B cell (primary cell): ENCODE measurements at regions not wholly inside any gene's neighbourhood (a gene's known extent, or its start where the extent isn't known, plus 50 kb on each side); places are given as distances from the start of the nearest gene placed in this dataset.
"Not testable (repeated sequence)": the region's sequence is repeated elsewhere in the genome, so short reads cannot be mapped to it uniquely, and the experiment has no call there.

Experiments used
- ATAC-seq: fragments of 200-7000 bp; cut with Tn5 transposase; one replicate; pipeline ENCODE4 v1.10.0; 2021; ENCODE audit warnings: low read depth, mild to moderate bottlenecking, moderate number of reproducible peaks, moderate library complexity
- CTCF ChIA-PET: fragments of 350-600 bp; sonication (Branson Sonifier 250); formaldehyde crosslinking; loops from one replicate; lab custom pipeline; 2021; ENCODE audit warnings: antibody characterized with exemption, inconsistent platforms; lab: Charles Lee
- POLR2A ChIA-PET: fragments of 350-600 bp; sonication (Branson Sonifier 250); formaldehyde crosslinking; loops from one replicate; lab custom pipeline; 2021; ENCODE audit warnings: antibody characterized with exemption; lab: Charles Lee
- DNase-seq: peaks from one replicate; pipeline ENCODE4 v3.0.0; 2013
- H2AFZ ChIP-seq: 2 replicates; pipeline ENCODE4 v1.6.1; 2012; ENCODE audit warnings: mild to moderate bottlenecking, low read depth, low read length; ENCODE audit not compliant: insufficient read depth, poor library complexity, severe bottlenecking
- H3K27ac ChIP-seq, 2 donors: 1 replicate in 1 of 2; 2 replicates in 1 of 2; pipeline ENCODE4 v1.5.1; 2012 to 2013; ENCODE audit warnings: low read length in 2 of 2, mild to moderate bottlenecking in 2 of 2, moderate library complexity in 1 of 2
- H3K27me3 ChIP-seq, 4 experiments: fragments of 200-600 bp in 1 of 4; sonication (generic) in 1 of 4; replicated peaks in 1 of 4; 1 replicate in 2 of 4; 2 replicates in 2 of 4; pipeline versions ENCODE4 v1.6.1 to v1.7.0; 2013 to 2016; ENCODE audit warnings: low read length in 3 of 4, mild to moderate bottlenecking in 2 of 4, mixed read lengths in 1 of 4, moderate library complexity in 1 of 4; ENCODE audit not compliant: insufficient read depth in 4 of 4, control insufficient read depth in 3 of 4; ENCODE audit errors: control extremely low read depth in 1 of 4
- H3K36me3 ChIP-seq, 2 experiments: replicated peaks in 1 of 2; 1 replicate in 1 of 2; 2 replicates in 1 of 2; pipeline versions ENCODE4 v1.6.1 to v1.7.1; 2013; ENCODE audit warnings: low read length in 1 of 2; ENCODE audit not compliant: insufficient read depth in 2 of 2, control insufficient read depth in 1 of 2; ENCODE audit errors: control extremely low read depth in 1 of 2, extremely low read depth in 1 of 2
- H3K4me1 ChIP-seq, 2 donors: fragments of 200-600 bp in 1 of 2; sonication (generic) in 1 of 2; 1 replicate in 1 of 2; 2 replicates in 1 of 2; pipeline versions ENCODE4 v1.5.1 to v1.6.1; 2013 to 2017; ENCODE audit warnings: low read length in 2 of 2; ENCODE audit not compliant: control insufficient read depth in 2 of 2, insufficient read depth in 2 of 2
- H3K4me2 ChIP-seq: replicated peaks from 2 replicates; pipeline ENCODE3; 2012; ENCODE audit warnings: mild to moderate bottlenecking, low read depth, low read length; ENCODE audit not compliant: poor library complexity, severe bottlenecking
- H3K4me3 ChIP-seq, 5 experiments: fragments of 200-600 bp in 1 of 5; sonication (generic) in 1 of 5; 1 replicate in 3 of 5; 2 replicates in 2 of 5; pipeline versions ENCODE4 v1.5.1 to v1.7.0; 2011 to 2016; ENCODE audit warnings: low read length in 4 of 5, mild to moderate bottlenecking in 4 of 5, low read depth in 2 of 5, control low read depth in 1 of 5, moderate library complexity in 1 of 5; ENCODE audit not compliant: insufficient read depth in 1 of 5; ENCODE audit errors: control extremely low read depth in 1 of 5, extremely low read depth in 1 of 5
- H3K79me2 ChIP-seq: fragments of 200-600 bp; sonication (generic); one replicate; pipeline ENCODE4 v1.6.0; 2016; ENCODE audit warnings: low read length; ENCODE audit not compliant: control insufficient read depth, insufficient read depth
- H3K9ac ChIP-seq: fragments of 200-600 bp; sonication (generic); 2 replicates; pipeline ENCODE4 v1.6.1; 2017; ENCODE audit warnings: mild to moderate bottlenecking, low read length, moderate library complexity
- H3K9me3 ChIP-seq, 3 donors: one replicate each; pipeline versions ENCODE4 v1.6.1 to v1.7.1; 2013; ENCODE audit warnings: low read length in 2 of 3; ENCODE audit not compliant: control insufficient read depth in 2 of 3, insufficient read depth in 1 of 3; ENCODE audit errors: control extremely low read depth in 1 of 3
- H4K20me1 ChIP-seq: 2 replicates; pipeline ENCODE4 v1.6.0; 2012; ENCODE audit warnings: mild to moderate bottlenecking, low read length; ENCODE audit not compliant: insufficient read depth, control insufficient read depth, poor library complexity, severe bottlenecking
- H3K27ac Mint-ChIP-seq: one replicate; pipeline ENCODE4 v1.8.0; 2021; ENCODE audit warnings: mixed read lengths
- H3K27me3 Mint-ChIP-seq: one replicate; pipeline ENCODE4 v1.8.0; 2021; ENCODE audit warnings: mixed read lengths
- H3K4me1 Mint-ChIP-seq: one replicate; pipeline ENCODE4 v1.8.0; 2021; ENCODE audit warnings: mixed read lengths
- H3K4me3 Mint-ChIP-seq: one replicate; pipeline ENCODE4 v1.8.0; 2021; ENCODE audit warnings: mixed read lengths
- H3K9me3 Mint-ChIP-seq: one replicate; pipeline ENCODE4 v1.8.0; 2022; ENCODE audit warnings: mixed read lengths; ENCODE audit not compliant: insufficient read depth
- CTCF ChIP-seq: fragments of 200-600 bp; IDR thresholded peaks from one replicate; pipeline ENCODE4 v1.8.0; 2022; ENCODE audit warnings: antibody characterized with exemption, mild to moderate bottlenecking
- EZH2 ChIP-seq: IDR thresholded peaks from 2 replicates; pipeline ENCODE4 v1.6.1; 2012; ENCODE audit warnings: borderline replicate concordance, low read depth, mild to moderate bottlenecking, moderate library complexity, low read length; ENCODE audit not compliant: insufficient read depth, poor library complexity, severe bottlenecking
- WGBS: methylation state at CpG from one replicate; pipeline ENCODE4 v1.1.5; 2013; ENCODE audit warnings: missing lambda C conversion rate; ENCODE audit not compliant: insufficient coverage; 5-methylcytosine and 5-hydroxymethylcytosine counted together
- intact Hi-C: fragments of 100-400 bp; cut with micrococcal nuclease; formaldehyde crosslinking; loops from one replicate; pipeline ENCODE4 v1.10.0; 2022

GRCh38 chr2:21892140-21892539, 768.4 kb downstream of the TDRD15 start:
- no peaks in the 10 kb centered on the region for H3K4me1 Mint-ChIP-seq
- Histone ChIP-seq H3K27ac (no peak overlapping the region), H2AFZ (no peak overlapping the region), H3K27me3 (no peaks in the 10 kb centered on the region), H3K79me2 (no peaks in the 10 kb centered on the region), H3K9ac (no peak overlapping the region), H4K20me1 (no peaks in the 10 kb centered on the region), H3K4me1 (no peaks in the 10 kb centered on the region), H3K4me3 (no peak overlapping the region), H3K9me3 (no peaks in the 10 kb centered on the region), H3K36me3 (no peaks in the 10 kb centered on the region), H3K4me2 (no peak overlapping the region)
- no peak overlapping the region for H3K4me3 Mint-ChIP-seq
- no peak for TF ChIP-seq EZH2
- intact Hi-C loops: no loop called here
- no peak for DNase-seq
- ChIA-PET CTCF (no interaction called here), POLR2A (no interaction called here)
- no peak overlapping the region for H3K27ac Mint-ChIP-seq
- no peaks in the 10 kb centered on the region for H3K27me3 Mint-ChIP-seq
- ATAC-seq: no peak
- H3K9me3 Mint-ChIP-seq: peaks cover 8% of the 10 kb centered on the region
- WGBS: 93% methylated on average over 6 of the region's 8 CpGs

GRCh38 chr2:21895200-21895599, 771.4 kb downstream of the TDRD15 start:
- POLR2A ChIA-PET: no interaction called here
- ATAC-seq (no peak), DNase-seq (no peak)
- Histone ChIP-seq H3K4me3 (no peak overlapping the region), H4K20me1 (no peaks in the 10 kb centered on the region), H3K27ac (no peak overlapping the region), H3K79me2 (no peaks in the 10 kb centered on the region), H3K9ac (no peak overlapping the region), H3K36me3 (no peaks in the 10 kb centered on the region), H3K4me1 (no peaks in the 10 kb centered on the region), H3K9me3 (no peaks in the 10 kb centered on the region), H3K27me3 (no peaks in the 10 kb centered on the region), H2AFZ (no peak overlapping the region), H3K4me2 (no peak overlapping the region)
- Mint-ChIP-seq H3K4me3 (no peak overlapping the region), H3K27me3 (no peaks in the 10 kb centered on the region), H3K27ac (no peak overlapping the region), H3K4me1 (no peaks in the 10 kb centered on the region), H3K9me3 (peaks cover 7% of the 10 kb centered on the region)
- TF ChIP-seq CTCF (no peak), EZH2 (no peak)
- CTCF ChIA-PET: no interaction called here
- WGBS: 100% methylated on average over 1 of the region's 5 CpGs
- intact Hi-C loops: no loop called here

- DNase-seq, H3K27me3 Mint-ChIP-seq, H3K9me3 Mint-ChIP-seq, H3K27ac ChIP-seq, H3K4me1 Mint-ChIP-seq, H3K9ac ChIP-seq, H3K4me3 Mint-ChIP-seq, H2AFZ ChIP-seq, H3K79me2 ChIP-seq, H3K9me3 ChIP-seq, H3K36me3 ChIP-seq, POLR2A ChIA-PET, ATAC-seq, H3K4me2 ChIP-seq, H3K4me3 ChIP-seq, H3K27ac Mint-ChIP-seq, H3K4me1 ChIP-seq, H4K20me1 ChIP-seq, H3K27me3 ChIP-seq, intact Hi-C loops: not testable (repeated sequence)
- 100% methylated on average over 9 of the region's 26 CpGs for WGBS
- CTCF ChIA-PET: interaction anchor here (0.6 kb wide), 1 partner anchor 57 kb away, joined by 3 read pairs; no protein-coding TSS in a partner anchor
Measured at GRCh38 chr2:21908712-21909380, 785.1 kb downstream of the TDRD15 start.
